ENCODE measurements at regions not wholly inside any gene's neighbourhood (a gene's known extent, or its start where the extent isn't known, plus 50 kb on each side); places are given as distances from the start of the nearest gene placed in this dataset.

DNA sequence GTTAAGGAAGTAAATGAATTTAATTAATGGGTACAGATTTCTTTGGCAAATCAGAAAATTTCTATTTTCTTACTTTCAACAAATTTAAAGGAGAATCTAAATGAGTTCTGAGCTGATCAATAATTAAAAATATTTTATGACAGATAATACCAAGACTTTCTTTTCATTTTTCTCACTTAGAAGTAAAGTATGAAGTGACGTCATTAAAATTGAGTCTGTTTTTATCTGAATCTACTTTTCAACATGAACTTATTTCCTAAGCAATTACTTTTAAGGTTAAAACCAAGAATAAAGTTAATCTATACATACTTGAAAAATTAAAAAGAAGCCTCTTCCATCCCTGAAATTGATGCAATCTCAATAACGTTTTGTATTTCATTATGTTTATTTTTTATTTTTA is 552.8 kb upstream of the ST8SIA4 start:
- TF ChIP-seq, protein P1, sequence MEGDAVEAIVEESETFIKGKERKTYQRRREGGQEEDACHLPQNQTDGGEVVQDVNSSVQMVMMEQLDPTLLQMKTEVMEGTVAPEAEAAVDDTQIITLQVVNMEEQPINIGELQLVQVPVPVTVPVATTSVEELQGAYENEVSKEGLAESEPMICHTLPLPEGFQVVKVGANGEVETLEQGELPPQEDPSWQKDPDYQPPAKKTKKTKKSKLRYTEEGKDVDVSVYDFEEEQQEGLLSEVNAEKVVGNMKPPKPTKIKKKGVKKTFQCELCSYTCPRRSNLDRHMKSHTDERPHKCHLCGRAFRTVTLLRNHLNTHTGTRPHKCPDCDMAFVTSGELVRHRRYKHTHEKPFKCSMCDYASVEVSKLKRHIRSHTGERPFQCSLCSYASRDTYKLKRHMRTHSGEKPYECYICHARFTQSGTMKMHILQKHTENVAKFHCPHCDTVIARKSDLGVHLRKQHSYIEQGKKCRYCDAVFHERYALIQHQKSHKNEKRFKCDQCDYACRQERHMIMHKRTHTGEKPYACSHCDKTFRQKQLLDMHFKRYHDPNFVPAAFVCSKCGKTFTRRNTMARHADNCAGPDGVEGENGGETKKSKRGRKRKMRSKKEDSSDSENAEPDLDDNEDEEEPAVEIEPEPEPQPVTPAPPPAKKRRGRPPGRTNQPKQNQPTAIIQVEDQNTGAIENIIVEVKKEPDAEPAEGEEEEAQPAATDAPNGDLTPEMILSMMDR (IDR thresholded peaks at IDR 0.05; ENCODE audit: insufficient read depth, low read length), result no peak
- TF ChIP-seq POLR2AphosphoS5 (IDR thresholded peaks at IDR 0.05; ENCODE audit: low read depth) (no peak), GABPA (IDR thresholded peaks at IDR 0.05; ENCODE audit: low read depth) (no peak)
- TF ChIP-seq, protein P2, sequence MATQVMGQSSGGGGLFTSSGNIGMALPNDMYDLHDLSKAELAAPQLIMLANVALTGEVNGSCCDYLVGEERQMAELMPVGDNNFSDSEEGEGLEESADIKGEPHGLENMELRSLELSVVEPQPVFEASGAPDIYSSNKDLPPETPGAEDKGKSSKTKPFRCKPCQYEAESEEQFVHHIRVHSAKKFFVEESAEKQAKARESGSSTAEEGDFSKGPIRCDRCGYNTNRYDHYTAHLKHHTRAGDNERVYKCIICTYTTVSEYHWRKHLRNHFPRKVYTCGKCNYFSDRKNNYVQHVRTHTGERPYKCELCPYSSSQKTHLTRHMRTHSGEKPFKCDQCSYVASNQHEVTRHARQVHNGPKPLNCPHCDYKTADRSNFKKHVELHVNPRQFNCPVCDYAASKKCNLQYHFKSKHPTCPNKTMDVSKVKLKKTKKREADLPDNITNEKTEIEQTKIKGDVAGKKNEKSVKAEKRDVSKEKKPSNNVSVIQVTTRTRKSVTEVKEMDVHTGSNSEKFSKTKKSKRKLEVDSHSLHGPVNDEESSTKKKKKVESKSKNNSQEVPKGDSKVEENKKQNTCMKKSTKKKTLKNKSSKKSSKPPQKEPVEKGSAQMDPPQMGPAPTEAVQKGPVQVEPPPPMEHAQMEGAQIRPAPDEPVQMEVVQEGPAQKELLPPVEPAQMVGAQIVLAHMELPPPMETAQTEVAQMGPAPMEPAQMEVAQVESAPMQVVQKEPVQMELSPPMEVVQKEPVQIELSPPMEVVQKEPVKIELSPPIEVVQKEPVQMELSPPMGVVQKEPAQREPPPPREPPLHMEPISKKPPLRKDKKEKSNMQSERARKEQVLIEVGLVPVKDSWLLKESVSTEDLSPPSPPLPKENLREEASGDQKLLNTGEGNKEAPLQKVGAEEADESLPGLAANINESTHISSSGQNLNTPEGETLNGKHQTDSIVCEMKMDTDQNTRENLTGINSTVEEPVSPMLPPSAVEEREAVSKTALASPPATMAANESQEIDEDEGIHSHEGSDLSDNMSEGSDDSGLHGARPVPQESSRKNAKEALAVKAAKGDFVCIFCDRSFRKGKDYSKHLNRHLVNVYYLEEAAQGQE (IDR thresholded peaks at IDR 0.05; ENCODE audit: insufficient replicate concordance, low read depth), result no peak
